KMS-11 (cell line): ENCODE measurements at regions not wholly inside any gene's neighbourhood (a gene's known extent, or its start where the extent isn't known, plus 50 kb on each side); places are given as distances from the start of the nearest gene placed in this dataset.

ENCODE experiments used
- H2AFZ ChIP-seq: fragments of 200-600 bp; sonication (generic); 2 replicates; pipeline ENCODE4 v1.6.1; 2016; ENCODE audit warnings: antibody characterized with exemption, mixed run types, low read depth
- H3K27ac ChIP-seq: fragments of 200-600 bp; sonication (generic); 2 replicates; pipeline ENCODE4 v1.6.1; 2016; ENCODE audit warnings: mild to moderate bottlenecking, mixed run types
- H3K27me3 ChIP-seq: fragments of 200-600 bp; sonication (generic); 2 replicates; pipeline ENCODE4 v1.6.1; 2017; ENCODE audit warnings: mild to moderate bottlenecking, low read depth, mixed run types, moderate library complexity; ENCODE audit not compliant: insufficient read depth
- H3K36me3 ChIP-seq: fragments of 200-600 bp; sonication (generic); 2 replicates; pipeline ENCODE4 v1.6.1; 2017; ENCODE audit warnings: mild to moderate bottlenecking, mixed run types; ENCODE audit not compliant: insufficient read depth
- H3K4me1 ChIP-seq: fragments of 200-600 bp; sonication (generic); 2 replicates; pipeline ENCODE4 v1.6.1; 2016; ENCODE audit warnings: mild to moderate bottlenecking, low read depth, mixed run types; ENCODE audit not compliant: poor library complexity, severe bottlenecking
- H3K4me2 ChIP-seq: fragments of 200-600 bp; sonication (generic); 2 replicates; pipeline ENCODE4 v1.7.0; 2016; ENCODE audit warnings: mild to moderate bottlenecking, mixed run types
- H3K4me3 ChIP-seq: fragments of 200-600 bp; sonication (generic); IDR thresholded peaks from 2 replicates; pipeline ENCODE4 v1.6.1; 2017; ENCODE audit warnings: low read depth, low read length, mixed read lengths; ENCODE audit not compliant: insufficient read depth
- H3K79me2 ChIP-seq: fragments of 200-600 bp; sonication (generic); 2 replicates; pipeline ENCODE4 v1.6.1; 2016; ENCODE audit warnings: low read depth, mixed run types; ENCODE audit not compliant: insufficient read depth
- H3K9ac ChIP-seq: fragments of 200-600 bp; sonication (generic); 2 replicates; pipeline ENCODE4 v1.6.1; 2016; ENCODE audit warnings: mild to moderate bottlenecking, mixed run types
- H4K20me1 ChIP-seq: fragments of 200-600 bp; sonication (generic); 2 replicates; pipeline ENCODE4 v1.6.1; 2016; ENCODE audit warnings: mild to moderate bottlenecking, mixed run types; ENCODE audit not compliant: insufficient read depth
- TF ChIP-seq, protein P1 (sequence below): fragments of 200-600 bp; sonication (generic); conservative IDR thresholded peaks from 2 replicates; pipeline ENCODE4 v1.6.1; 2017; ENCODE audit warnings: low read depth, mild to moderate bottlenecking, antibody characterized with exemption, low read length, moderate library complexity, mixed read lengths

GRCh38 chr4:82076359-82076758 is 297.4 kb downstream of the HNRNPD start:
- no peaks in the 10 kb centered on the region for H3K79me2 ChIP-seq
- no peak overlapping the region for H2AFZ ChIP-seq
- H3K4me1 ChIP-seq: peaks cover 14% of the 10 kb centered on the region
- TF ChIP-seq, protein P1, sequence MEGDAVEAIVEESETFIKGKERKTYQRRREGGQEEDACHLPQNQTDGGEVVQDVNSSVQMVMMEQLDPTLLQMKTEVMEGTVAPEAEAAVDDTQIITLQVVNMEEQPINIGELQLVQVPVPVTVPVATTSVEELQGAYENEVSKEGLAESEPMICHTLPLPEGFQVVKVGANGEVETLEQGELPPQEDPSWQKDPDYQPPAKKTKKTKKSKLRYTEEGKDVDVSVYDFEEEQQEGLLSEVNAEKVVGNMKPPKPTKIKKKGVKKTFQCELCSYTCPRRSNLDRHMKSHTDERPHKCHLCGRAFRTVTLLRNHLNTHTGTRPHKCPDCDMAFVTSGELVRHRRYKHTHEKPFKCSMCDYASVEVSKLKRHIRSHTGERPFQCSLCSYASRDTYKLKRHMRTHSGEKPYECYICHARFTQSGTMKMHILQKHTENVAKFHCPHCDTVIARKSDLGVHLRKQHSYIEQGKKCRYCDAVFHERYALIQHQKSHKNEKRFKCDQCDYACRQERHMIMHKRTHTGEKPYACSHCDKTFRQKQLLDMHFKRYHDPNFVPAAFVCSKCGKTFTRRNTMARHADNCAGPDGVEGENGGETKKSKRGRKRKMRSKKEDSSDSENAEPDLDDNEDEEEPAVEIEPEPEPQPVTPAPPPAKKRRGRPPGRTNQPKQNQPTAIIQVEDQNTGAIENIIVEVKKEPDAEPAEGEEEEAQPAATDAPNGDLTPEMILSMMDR: no peak
- no peaks in the 10 kb centered on the region for H4K20me1 ChIP-seq
- H3K4me2 ChIP-seq: no peak overlapping the region
- no peak overlapping the region for H3K4me3 ChIP-seq
- H3K27ac ChIP-seq: no peak overlapping the region
- H3K9ac ChIP-seq: no peak overlapping the region
- no peaks in the 10 kb centered on the region for H3K27me3 ChIP-seq
- H3K36me3 ChIP-seq: no peaks in the 10 kb centered on the region

DNA sequence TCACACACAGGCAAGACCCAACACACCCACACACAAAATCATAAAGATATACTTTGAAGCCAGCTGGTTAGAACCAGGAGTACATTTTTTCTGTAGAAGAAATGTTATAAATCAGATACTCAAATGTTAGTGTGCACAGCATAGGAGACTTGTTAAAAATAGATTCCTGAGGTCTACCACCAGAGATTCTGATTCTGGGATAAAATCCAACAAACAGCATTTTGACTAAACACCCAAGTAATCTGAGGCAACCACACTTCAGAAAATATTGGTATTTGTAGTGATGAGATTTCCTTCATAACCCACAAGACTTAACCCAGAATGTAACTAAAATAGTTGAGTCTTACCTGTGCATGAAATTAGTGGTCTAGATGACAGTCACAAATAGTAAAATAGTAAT is 301.8 kb downstream of the HNRNPD start:
- no peaks in the 10 kb centered on the region for H4K20me1 ChIP-seq
- H3K27me3 ChIP-seq: no peaks in the 10 kb centered on the region
- H3K4me2 ChIP-seq: peak overlapping the region; percentile 8; the same call in 1 of the 2 replicates
- peaks cover 16% of the 10 kb centered on the region for H3K4me1 ChIP-seq
- no peak overlapping the region for H3K9ac ChIP-seq
- no peaks in the 10 kb centered on the region for H3K79me2 ChIP-seq
- H3K36me3 ChIP-seq: no peaks in the 10 kb centered on the region
- TF ChIP-seq, protein P1: no peak
- H2AFZ ChIP-seq: no peak overlapping the region
- H3K4me3 ChIP-seq: no peak overlapping the region
- H3K27ac ChIP-seq: no peak overlapping the region

DNA sequence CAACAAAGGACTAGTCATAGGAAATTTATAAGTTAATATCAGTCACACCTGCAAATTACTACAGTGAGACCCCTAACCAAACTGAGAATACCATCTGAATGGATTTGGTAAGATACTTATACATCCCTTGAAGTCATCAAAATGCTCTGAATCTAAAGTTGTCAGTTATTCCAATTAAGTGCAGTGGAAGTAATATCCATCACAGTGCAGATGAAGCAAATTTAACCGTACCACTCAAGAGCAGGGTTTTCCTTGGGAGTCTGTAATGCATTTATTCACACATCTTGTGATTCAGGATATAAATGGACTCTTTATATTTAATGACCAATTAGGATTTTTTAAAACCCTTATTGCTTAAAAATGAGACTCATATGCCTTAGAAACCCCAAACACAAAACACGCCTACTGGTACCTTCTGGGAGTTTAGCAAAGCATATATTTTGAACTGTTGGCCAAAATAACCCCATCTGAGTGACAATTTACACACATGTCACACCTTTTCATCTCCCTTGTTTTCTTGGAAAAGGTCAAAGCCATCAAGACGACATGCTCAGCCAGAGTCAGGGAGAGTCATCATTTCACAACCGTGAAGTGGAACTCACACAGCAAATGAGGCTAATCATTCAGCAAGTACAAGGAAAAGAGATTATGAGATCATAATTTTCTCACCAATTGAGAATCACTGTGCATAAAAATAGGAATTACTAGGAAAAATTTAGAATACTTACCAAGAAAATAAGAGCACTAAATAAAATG is 303.7 kb downstream of the HNRNPD start:
- Histone ChIP-seq H3K79me2 (no peaks in the 10 kb centered on the region), H3K4me2 (no peak overlapping the region), H3K4me1 (peaks cover 16% of the 10 kb centered on the region), H3K9ac (no peak overlapping the region), H3K4me3 (no peak overlapping the region), H4K20me1 (no peaks in the 10 kb centered on the region), H3K27ac (no peak overlapping the region), H3K27me3 (no peaks in the 10 kb centered on the region), H3K36me3 (no peaks in the 10 kb centered on the region), H2AFZ (no peak overlapping the region)
- TF ChIP-seq, protein P1: no peak

DNA sequence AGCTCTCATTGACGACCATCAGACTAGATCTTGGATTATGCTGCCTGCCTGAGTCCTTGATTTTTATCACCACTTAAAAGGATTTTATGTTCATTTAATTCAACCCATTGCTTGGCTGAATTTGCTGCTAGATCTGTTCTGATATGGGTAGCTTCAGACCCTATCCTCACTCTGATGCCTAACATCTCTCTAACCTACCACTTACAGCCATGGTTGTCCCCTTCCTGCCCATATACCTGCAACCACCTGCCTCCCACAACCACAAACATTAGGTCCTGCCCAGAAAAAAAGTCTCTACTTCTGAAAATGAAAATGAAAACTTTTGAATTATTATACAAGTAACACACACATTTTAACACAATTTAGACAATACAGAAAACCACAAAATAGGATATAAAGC is 310.8 kb downstream of the HNRNPD start:
- Histone ChIP-seq H3K4me3 (no peak overlapping the region), H3K27ac (no peak overlapping the region), H3K4me1 (peaks cover 14% of the 10 kb centered on the region), H3K4me2 (peak overlapping the region; percentile 12; the same call in 1 of the 2 replicates), H2AFZ (no peak overlapping the region), H3K9ac (no peak overlapping the region), H3K79me2 (no peaks in the 10 kb centered on the region), H3K27me3 (no peaks in the 10 kb centered on the region), H3K36me3 (no peaks in the 10 kb centered on the region), H4K20me1 (no peaks in the 10 kb centered on the region)
- TF ChIP-seq, protein P1: no peak
